ENCODE measurements at regions not wholly inside any gene's neighbourhood (a gene's known extent, or its start where the extent isn't known, plus 50 kb on each side); places are given as distances from the start of the nearest gene placed in this dataset.
"Not testable (repeated sequence)": the region's sequence is repeated elsewhere in the genome, so short reads cannot be mapped to it uniquely, and the experiment has no call there.

DNA sequence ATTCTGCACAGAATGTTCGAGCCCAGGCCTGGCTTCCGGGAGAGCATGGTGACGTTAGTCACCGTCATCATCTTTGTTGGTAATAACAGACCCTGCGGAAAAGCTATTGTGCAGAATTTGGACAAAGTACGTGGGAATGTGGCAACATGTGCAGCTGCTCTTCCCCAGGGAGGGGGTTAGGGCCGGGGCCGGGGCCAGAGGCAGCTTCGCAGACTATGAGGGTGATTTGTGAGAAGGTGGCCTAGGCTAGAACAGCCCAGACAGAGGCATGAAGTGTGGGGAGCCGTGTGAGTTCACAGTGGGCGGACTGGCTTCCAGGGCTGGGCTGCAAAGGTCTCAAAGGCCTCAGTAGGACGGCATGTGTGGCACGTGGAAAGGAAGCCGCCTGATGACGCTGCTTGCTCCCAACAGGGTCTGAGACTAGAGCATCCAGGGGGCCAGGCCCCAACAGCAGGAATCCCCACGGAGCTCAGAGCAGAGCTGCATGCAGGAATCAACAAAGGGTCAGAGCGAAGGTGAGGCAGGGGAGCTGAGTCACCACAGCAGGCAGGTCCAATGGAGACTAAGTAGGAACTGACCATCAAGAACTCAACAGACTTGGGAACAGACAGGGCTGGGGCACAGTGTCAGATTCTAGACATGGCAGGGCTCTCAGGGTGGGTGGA lies 109.2 kb downstream of the NPIPB11 start:
- not testable (repeated sequence) for DNase-seq (ENCODE audit: low read depth in 2 of 2)

DNA sequence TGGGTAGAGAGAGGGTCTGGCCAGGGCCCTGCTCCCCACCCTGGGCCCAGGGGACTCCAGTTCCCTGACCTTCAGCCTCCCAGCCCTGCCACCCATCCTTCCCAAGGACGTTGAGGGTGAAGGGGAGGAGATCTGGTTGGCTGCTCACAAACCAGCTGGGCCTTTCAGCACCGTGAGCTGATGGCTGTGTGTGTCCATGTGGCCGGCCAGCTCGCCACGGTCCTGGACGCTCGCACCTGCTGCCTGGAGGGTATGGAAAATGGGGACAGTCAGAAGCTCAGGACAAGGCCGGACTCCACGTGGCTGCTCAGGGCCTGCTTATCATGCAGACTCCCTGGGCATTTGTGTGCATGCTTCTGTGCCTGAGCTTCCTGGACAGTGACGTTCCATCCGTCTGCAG lies 110.3 kb downstream of the NPIPB11 start:
- not testable (repeated sequence) for DNase-seq (ENCODE audit: low read depth in 2 of 2)

DNA sequence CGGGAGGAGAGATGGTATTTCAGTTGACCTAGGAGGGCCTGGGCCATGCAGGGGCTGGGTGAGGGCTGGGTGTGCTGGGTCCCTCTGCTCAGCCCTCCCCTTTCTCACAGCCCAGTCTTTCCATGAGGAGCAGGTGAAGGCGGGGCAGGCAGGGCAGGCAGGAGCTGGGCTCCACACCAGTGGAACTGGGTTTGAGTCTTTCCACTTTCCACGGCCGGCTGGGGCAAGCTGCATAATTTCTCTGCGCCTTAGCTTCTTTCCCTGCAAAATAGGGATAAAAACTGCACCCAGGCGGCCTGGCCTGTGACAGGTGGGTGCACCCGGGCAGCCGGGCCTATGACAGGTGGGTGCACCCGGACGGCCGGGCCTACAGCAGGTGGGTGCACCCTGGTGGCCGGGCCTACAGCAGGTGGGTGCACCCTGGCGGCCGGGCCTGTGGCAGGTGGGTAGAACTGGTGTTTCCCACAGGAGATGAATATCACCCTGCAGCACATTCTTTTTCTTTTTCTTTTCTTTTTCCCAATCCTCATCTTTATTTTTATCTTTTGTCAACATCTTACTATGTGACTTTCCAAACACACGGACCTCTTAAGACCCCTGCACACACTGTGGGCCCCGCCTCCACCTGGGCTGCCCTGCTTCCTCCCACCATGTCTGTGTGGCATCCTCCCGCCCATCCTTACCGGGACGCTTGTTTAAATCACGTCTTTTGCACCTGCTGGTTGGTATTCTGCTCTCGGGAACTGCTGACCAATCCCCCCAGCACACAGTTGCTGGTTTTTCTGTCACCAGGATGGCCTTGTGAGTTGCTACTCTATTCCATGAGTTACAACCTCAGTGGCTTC lies 111.3 kb downstream of the NPIPB11 start:
- not testable (repeated sequence) for DNase-seq (ENCODE audit: low read depth in 2 of 2)

GRCh38 chr16:29294400-29294933 lies 112.0 kb downstream of the NPIPB11 start:
- DNase-seq (ENCODE audit: low read depth in 2 of 2): not testable (repeated sequence)

DNA sequence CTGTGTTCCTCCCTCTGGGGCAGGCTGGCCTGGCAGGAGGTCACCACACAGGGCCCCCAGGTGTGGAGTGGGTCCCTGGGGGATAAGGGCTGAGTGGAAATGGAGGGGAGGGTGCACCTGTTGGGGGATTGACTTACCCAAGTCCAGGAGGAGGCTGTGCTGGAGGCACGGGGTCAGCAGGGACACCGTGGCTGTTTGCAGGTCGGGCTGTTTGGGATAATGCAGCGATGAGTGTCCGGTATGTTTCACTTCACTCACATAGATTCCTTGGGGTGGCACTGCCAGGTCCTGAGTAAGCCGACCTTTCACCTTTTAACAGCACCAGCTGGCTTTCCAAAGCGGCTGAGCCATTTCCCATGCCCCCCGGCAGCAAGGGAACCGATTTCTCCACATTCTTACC lies 113.0 kb downstream of the NPIPB11 start:
- not testable (repeated sequence) for DNase-seq (ENCODE audit: low read depth in 2 of 2)

DNA sequence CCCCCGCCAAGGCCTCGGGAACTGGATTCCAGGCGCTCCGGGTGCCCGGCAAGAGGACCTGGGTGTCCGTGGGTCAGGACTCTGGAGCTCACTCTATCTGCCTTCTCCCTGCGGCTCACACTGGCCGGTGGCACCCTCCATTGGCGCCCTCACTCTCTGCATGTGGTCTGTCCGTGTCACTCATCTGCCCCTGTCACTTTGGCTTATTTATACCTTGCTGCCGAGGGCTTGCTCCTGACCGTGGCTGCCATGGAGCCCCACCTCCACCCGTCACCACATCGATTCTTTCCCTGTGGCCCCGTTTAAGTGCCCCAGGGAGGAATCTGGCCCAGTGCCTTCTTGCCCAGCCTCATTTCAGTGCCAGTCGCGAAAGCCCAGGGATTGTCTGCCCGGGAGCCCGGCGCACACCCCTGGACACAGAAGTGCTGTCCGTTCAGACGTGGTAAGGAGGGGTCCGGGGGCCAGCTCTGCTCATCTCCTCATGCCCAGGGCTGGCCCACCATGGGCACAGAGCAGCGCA lies 113.5 kb downstream of the NPIPB11 start:
- not testable (repeated sequence) for DNase-seq (ENCODE audit: low read depth in 2 of 2)

DNA sequence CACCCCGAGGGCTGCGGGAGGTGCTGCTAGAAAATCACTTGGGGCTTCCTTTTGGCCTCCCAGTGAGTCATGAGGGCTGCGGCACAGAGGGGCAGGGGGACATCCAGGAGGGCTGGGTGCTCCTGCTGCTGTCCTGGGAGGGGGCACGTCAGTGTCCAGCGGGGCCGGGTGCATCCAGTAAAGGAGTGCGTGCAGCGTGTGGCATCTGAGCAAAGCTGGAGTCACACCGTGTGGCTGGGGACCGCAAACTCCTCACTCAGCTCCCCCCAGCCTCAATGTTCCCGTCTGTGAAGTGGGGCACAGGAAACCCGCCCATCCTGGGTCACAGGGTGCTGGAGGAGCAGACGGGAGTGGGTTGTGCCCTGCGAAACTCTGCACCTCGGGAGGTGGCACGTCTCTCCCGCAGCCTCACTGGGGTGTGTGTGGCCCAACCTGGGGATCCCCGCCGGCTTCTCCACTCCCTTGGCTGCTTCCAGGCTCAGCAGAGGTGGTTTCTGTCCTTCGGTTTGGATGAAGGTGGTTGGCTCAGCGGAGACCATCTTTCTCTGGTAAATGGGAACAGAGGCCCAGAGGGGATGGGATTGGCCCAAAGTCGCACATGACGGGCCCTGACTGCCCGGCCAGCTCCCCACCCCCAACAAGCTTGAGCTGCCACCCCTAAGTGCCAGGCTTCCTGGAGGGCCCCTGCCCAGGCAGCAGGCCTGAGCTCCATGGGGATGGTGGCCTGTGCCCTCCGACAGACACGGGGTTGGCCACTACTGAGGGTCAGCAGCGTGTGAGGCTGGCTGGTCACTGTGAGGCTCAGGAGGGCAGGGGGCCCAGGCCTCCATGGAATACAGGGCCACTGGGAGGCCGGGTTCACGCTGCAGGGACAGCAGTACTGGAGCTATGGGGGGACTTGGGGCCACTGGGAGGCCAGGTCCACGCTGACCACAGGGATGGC lies 114.9 kb downstream of the NPIPB11 start:
- not testable (repeated sequence) for DNase-seq (ENCODE audit: low read depth in 2 of 2)

DNA sequence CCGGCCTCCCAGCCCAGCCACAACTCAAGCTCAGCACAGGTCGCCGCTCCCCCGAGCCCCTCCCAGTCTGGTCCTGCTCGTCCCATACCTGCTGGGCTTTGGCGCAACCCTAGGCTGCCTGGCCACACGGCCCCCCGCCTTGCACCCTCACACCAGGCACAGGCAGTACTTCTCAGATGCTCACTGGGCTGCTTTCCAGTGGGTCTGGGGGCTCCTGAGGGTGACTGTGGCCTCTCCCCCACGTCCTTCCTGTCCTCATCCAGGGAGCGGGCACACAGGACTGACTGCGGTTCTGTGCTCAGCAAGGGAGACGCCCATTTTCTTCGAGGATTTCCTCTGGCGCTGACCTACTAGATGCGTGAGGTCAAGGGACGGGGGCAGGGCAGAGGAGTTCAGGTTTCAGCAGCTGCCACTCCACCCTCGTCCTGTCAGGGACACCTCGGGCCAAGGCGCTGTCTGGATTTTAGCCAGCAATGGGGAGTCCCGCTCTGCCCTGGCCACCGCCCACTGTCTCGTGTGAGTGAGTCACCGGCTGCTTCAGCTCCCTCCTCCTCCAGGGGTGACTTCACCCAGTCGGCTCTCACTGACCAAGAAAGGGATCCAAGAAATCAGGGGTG lies 115.8 kb downstream of the NPIPB11 start:
- DNase-seq (ENCODE audit: low read depth in 2 of 2): peak; percentile 50 to 56

- not testable (repeated sequence) for DNase-seq (ENCODE audit: low read depth in 2 of 2)
Measured at GRCh38 chr16:29289516-29290239, 116.8 kb downstream of the NPIPB11 start.

DNA sequence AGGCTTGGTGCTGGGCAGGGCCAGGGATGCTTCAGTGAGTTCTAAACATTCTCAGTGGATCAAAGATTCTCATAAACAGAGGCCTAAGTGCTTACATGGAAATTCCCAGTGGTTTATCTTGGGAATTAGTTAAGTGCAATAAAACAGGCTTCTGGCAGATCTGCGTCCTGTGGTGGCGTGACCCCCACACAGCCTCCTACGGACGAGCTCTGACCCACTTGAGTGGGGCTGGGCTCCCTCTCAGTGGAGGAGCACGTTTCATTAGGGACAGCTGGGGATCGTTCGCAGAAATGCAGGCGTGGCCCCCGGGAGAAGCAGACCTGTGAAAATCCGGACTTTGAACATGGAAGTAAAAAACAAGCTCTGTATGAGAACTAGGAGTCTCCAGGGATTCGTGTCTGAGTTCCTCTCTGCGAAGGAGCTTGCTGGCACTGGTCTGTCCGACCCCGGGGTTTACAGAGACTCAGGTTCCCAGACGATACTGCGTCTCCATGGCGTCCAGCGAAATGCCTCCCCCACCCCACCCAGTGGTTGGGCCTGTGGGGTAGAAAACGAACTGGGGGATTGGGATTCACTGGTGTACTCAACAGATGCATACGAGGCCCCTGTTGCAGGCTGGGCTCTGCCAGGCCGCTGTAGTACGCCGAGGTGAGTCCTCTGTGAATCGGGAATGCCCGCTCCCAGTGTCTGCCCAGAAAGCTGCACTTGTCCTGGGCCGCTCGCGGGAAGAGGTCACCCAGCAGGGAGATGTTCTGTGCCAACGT lies 117.6 kb downstream of the NPIPB11 start:
- DNase-seq (ENCODE audit: low read depth in 2 of 2): not testable (repeated sequence)

DNA sequence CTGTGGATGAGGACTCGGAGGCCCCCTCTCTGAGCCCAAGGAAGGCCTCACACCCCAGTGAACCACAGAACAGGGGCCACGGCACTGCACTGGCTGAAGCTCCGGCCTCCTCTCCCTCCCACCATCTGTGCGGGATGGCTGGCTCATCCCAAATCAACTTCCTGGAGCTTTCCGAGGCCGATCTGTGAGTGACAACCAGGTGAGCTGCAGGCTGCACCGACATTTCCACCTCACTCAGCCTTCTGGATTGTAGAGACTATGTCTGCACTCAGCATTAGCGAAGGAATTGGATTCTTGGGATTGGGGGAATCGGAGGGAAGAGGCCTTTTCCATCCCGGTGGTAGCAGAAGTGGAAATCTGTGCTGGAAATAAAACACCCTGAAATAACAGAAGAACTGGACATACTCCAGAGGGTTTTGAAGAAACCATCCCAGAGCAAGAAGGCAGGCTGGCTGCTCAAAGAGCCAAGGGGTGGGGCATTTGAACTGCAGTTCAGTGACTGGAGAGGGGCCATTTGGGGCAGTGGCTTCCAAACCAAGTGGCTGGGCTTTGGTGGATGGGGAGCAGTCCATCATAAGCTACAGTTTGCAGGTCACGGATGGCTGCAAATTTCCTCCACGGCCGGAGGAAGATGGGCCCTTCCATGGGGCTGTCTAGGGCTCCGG lies 118.5 kb downstream of the NPIPB11 start:
- not testable (repeated sequence) for DNase-seq (ENCODE audit: low read depth in 2 of 2)

DNA sequence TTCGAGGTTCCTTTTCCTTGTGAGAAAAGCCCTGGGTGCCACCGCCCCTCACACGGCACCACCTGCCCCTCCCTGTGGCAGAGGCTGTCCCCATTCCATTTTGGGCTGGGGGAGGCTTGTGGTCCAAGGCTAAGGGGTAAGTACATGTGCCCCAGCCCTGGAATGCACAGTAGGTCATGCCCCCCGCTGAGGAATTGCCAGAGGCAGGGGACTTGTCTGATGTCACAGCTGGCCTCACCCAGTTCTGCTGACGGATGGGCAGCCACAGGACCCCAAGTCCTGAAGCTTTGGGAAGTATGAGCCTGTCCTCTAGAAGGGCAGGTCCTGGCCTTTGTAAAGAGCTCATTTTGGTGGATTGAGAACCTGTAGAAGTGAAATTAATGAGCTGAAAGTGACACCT lies 119.3 kb downstream of the NPIPB11 start:
- not testable (repeated sequence) for DNase-seq (ENCODE audit: low read depth in 2 of 2)

DNA sequence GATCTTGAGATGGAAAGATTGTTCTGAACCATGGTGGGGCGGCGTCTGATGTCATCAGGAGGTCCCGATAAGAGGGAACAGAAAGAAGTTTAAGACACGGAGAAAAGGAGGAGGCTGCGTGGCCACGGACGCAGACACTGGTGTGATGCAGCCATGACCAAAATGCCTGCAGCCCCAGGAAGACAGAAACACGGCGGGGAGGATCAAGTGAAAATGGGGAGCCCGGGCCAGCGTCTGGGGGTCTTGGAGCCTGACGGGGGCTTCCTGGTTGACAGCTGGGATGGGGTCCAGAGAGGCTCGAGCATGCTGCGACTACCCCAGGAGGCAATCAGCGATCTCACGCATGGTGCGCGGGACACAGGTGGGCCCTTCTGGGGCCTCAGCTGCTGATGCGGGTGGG lies 119.7 kb downstream of the NPIPB11 start:
- not testable (repeated sequence) for DNase-seq (ENCODE audit: low read depth in 2 of 2)

DNA sequence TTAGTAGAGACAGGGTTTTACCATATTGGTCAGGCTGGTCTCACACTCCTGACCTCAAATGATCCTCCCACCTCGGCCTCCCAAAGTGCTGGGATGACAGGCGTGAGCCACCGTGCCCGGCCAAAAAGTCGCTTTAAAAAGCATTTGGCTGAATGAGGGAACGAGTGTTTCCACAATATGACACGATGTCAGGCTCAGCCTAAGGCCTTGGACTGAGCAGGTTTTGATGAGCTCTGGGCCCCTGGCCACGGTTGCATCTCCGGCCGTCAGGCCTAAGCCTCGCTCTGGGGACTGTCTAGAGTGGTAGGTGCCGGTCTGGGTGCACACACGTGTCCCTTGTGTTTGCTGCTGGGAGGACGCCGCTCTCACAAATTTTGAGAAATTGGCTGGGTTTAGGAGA lies 120.3 kb downstream of the NPIPB11 start:
- DNase-seq (ENCODE audit: low read depth in 2 of 2): not testable (repeated sequence)

- not testable (repeated sequence) for DNase-seq (ENCODE audit: low read depth in 2 of 2)
Measured at GRCh38 chr16:29285151-29285885, 121.2 kb downstream of the NPIPB11 start.

DNA sequence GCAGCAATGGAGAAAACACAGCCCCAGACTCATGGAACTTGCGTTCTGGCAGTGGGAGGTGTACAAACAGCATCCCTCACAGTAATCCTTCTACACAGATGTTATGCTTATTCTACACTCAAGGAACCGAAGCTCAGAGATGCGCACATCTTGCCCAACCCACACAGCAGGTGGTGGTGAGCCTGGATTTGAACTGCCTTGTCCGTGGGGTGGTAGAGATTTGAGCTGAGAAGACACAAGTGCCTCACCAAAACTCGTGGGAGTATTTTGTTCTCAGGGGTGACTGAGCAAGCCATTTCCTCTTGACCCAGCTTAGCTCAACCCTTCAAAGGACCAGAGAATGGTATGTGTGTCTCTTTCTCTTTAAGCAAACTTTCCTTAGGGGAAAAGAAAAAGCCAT lies 121.8 kb downstream of the NPIPB11 start:
- not testable (repeated sequence) for DNase-seq (ENCODE audit: low read depth in 2 of 2)

DNA sequence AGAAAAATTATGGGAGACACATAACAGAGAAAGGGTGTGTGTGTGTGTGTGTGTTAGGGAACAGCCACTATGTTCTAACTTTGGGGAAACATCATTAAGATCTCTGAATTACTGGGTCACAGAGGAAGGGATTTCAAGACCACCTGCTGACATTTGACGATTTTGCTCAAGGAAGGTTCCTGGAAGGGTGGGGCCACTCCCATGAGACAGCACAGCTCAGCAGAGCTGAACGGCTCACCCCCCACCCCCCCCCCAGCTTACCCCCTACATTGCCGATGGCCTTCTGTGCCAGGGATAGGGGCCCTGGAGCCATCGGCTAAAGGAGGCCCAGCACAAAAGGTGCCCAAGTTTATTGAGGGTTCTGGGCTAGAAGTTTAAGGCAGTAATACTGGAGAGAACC lies 122.4 kb downstream of the NPIPB11 start:
- DNase-seq (ENCODE audit: low read depth in 2 of 2): not testable (repeated sequence)

All from stimulated activated CD8-positive, alpha-beta memory T cell treated with anti-CD3 and anti-CD28 coated beads, Interleukin-15, amount 100 ng/mL, for 4 hours (primary cell).